Tibial nerve (tissue), 3 donors: ENCODE measurements at regions not wholly inside any gene's neighbourhood (a gene's known extent, or its start where the extent isn't known, plus 50 kb on each side); places are given as distances from the start of the nearest gene placed in this dataset.

ENCODE experiments used
- POLR2A ChIP-seq, 2 donors: fragments of 450-650 bp; IDR thresholded peaks; one replicate each; pipeline ENCODE4 v1.6.1; 2017; ENCODE audit warnings: antibody characterized with exemption in 2 of 2, mild to moderate bottlenecking in 2 of 2, moderate library complexity in 2 of 2
- TF ChIP-seq, protein P1 (sequence below), 5 experiments: fragments of 200-600 bp in 3 of 5; fragments of 450-650 bp in 2 of 5; sonication (generic) in 3 of 5; IDR thresholded peaks; one replicate each; pipeline ENCODE4 v1.5.1; 2016 to 2019; ENCODE audit warnings: antibody characterized with exemption in 5 of 5, mild to moderate bottlenecking in 3 of 5, moderate library complexity in 2 of 5

GRCh38 chr3:178454726-178455125 is 81.5 kb upstream of the KCNMB2 start:
- TF ChIP-seq, protein P1, sequence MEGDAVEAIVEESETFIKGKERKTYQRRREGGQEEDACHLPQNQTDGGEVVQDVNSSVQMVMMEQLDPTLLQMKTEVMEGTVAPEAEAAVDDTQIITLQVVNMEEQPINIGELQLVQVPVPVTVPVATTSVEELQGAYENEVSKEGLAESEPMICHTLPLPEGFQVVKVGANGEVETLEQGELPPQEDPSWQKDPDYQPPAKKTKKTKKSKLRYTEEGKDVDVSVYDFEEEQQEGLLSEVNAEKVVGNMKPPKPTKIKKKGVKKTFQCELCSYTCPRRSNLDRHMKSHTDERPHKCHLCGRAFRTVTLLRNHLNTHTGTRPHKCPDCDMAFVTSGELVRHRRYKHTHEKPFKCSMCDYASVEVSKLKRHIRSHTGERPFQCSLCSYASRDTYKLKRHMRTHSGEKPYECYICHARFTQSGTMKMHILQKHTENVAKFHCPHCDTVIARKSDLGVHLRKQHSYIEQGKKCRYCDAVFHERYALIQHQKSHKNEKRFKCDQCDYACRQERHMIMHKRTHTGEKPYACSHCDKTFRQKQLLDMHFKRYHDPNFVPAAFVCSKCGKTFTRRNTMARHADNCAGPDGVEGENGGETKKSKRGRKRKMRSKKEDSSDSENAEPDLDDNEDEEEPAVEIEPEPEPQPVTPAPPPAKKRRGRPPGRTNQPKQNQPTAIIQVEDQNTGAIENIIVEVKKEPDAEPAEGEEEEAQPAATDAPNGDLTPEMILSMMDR (IDR thresholded peaks at IDR 0.05), result no peak
- TF ChIP-seq POLR2A (IDR thresholded peaks at IDR 0.05), result no peak
